Kidney (tissue), 13 donors: ENCODE measurements at regions not wholly inside any gene's neighbourhood (a gene's known extent, or its start where the extent isn't known, plus 50 kb on each side); places are given as distances from the start of the nearest gene placed in this dataset.

ENCODE experiments used
- DNase-seq, 5 donors: peaks; one replicate each; pipeline ENCODE4 v3.0.0-alpha.2; 2013 to 2020
- FAIRE-seq: peaks from 2 replicates; lab custom pipeline; 2012; peaks lifted over from hg19 to GRCh38; lab: Jason Lieb, UNC
- H3K27ac ChIP-seq, 2 donors: one replicate each; pipeline ENCODE4 v1.7.0; 2013; ENCODE audit warnings: low read depth in 2 of 2, low read length in 2 of 2, inconsistent platforms in 1 of 2
- H3K27me3 ChIP-seq: one replicate; pipeline ENCODE4 v1.7.1; 2013; ENCODE audit warnings: low read length, inconsistent platforms; ENCODE audit not compliant: control insufficient read depth, insufficient read depth
- H3K36me3 ChIP-seq, 3 donors: one replicate each; pipeline versions ENCODE4 v1.7.0 to v1.7.1; 2013; ENCODE audit warnings: low read length in 3 of 3, control low read depth in 1 of 3, inconsistent platforms in 1 of 3; ENCODE audit not compliant: insufficient read depth in 3 of 3, control insufficient read depth in 2 of 3
- H3K4me1 ChIP-seq, 3 donors: one replicate each; pipeline versions ENCODE4 v1.7.0 to v1.7.1; 2013; ENCODE audit warnings: low read length in 3 of 3, inconsistent platforms in 1 of 3, low read depth in 1 of 3; ENCODE audit not compliant: control insufficient read depth in 2 of 3, insufficient read depth in 2 of 3
- H3K4me3 ChIP-seq, 3 donors: one replicate each; pipeline versions ENCODE4 v1.7.0 to v1.8.1; 2013; ENCODE audit warnings: low read length in 3 of 3, control low read depth in 1 of 3, inconsistent platforms in 1 of 3
- H3K9ac ChIP-seq, 3 donors: one replicate each; pipeline versions ENCODE4 v1.7.0 to v1.7.1; 2013; ENCODE audit warnings: low read length in 3 of 3, control low read depth in 1 of 3, inconsistent platforms in 1 of 3
- H3K9me3 ChIP-seq, 3 donors: one replicate each; pipeline versions ENCODE4 v1.7.0 to v1.7.1; 2013; ENCODE audit warnings: low read length in 3 of 3, control low read depth in 1 of 3, inconsistent platforms in 1 of 3; ENCODE audit not compliant: control insufficient read depth in 2 of 3, insufficient read depth in 1 of 3
- CTCF ChIP-seq: IDR thresholded peaks from 3 replicates; pipeline ENCODE4 v1.5.1; 2012; ENCODE audit warnings: mild to moderate bottlenecking, moderate library complexity, borderline replicate concordance; ENCODE audit not compliant: insufficient read depth; ENCODE audit errors: extremely low read depth
- intact Hi-C: fragments of 100-400 bp; cut with DNase I; formaldehyde crosslinking; loops from one replicate; pipeline ENCODE4 v1.11.1; 2022
- donor health status: control.
- donor health status: control.
- donor health status: control.
- donor health status: control.
- donor health status: control.
- donor health status: DM: yes; HTN: yes; CAD: no.
- donor health status: Normal renal cell carcinoma (clear cell type).

- intact Hi-C loops = no loop called here
- no peak overlapping the region for H3K9ac ChIP-seq
- no peak for FAIRE-seq
These were observed 57.3 kb upstream of the BCAR3 start for GRCh38 chr1:93738926-93739325.

GRCh38 chr1:93738075-93738622 is 56.5 kb upstream of the BCAR3 start:
- no peak for TF ChIP-seq CTCF
- intact Hi-C loops = no loop called here
- Histone ChIP-seq H3K4me3 (no peak overlapping the region), H3K27me3 (no peaks in the 10 kb centered on the region), H3K27ac (no peak overlapping the region), H3K9me3 (no peaks in the 10 kb centered on the region), H3K36me3 (no peaks in the 10 kb centered on the region), H3K4me1 (no peaks in the 10 kb centered on the region), H3K9ac (no peak overlapping the region)
- FAIRE-seq (no peak), DNase-seq (no peak)

More at GRCh38 chr1:93738926-93739325, 57.3 kb upstream of the BCAR3 start:
- Histone ChIP-seq H3K4me3 (no peak overlapping the region), H3K4me1 (no peaks in the 10 kb centered on the region), H3K36me3 (no peaks in the 10 kb centered on the region), H3K27ac (no peak overlapping the region), H3K27me3 (no peaks in the 10 kb centered on the region), H3K9me3 (no peaks in the 10 kb centered on the region)
- no peak for DNase-seq
- no peak for TF ChIP-seq CTCF

GRCh38 chr1:93735722-93736121 is 54.1 kb upstream of the BCAR3 start:
- Histone ChIP-seq H3K27ac (no peak overlapping the region), H3K4me1 (no peaks in the 10 kb centered on the region), H3K9ac (no peak overlapping the region), H3K27me3 (no peaks in the 10 kb centered on the region), H3K36me3 (no peaks in the 10 kb centered on the region), H3K9me3 (no peaks in the 10 kb centered on the region), H3K4me3 (no peak overlapping the region)
- intact Hi-C loops = no loop called here
- no peak for DNase-seq
- no peak for TF ChIP-seq CTCF
- FAIRE-seq = no peak

GRCh38 chr1:93734999-93735398 is 53.4 kb upstream of the BCAR3 start:
- H3K27me3 ChIP-seq = no peaks in the 10 kb centered on the region
- DNase-seq (no peak), FAIRE-seq (no peak)
- no peak overlapping the region for H3K27ac ChIP-seq
- no peaks in the 10 kb centered on the region for H3K4me1 ChIP-seq
- H3K36me3 ChIP-seq = no peaks in the 10 kb centered on the region
- intact Hi-C loops = no loop called here
- no peak for TF ChIP-seq CTCF
- H3K9me3 ChIP-seq = no peaks in the 10 kb centered on the region
- H3K4me3 ChIP-seq = no peak overlapping the region
- H3K9ac ChIP-seq = no peak overlapping the region
